ENCODE measurements at regions not wholly inside any gene's neighbourhood (a gene's known extent, or its start where the extent isn't known, plus 50 kb on each side); places are given as distances from the start of the nearest gene placed in this dataset.

DNA sequence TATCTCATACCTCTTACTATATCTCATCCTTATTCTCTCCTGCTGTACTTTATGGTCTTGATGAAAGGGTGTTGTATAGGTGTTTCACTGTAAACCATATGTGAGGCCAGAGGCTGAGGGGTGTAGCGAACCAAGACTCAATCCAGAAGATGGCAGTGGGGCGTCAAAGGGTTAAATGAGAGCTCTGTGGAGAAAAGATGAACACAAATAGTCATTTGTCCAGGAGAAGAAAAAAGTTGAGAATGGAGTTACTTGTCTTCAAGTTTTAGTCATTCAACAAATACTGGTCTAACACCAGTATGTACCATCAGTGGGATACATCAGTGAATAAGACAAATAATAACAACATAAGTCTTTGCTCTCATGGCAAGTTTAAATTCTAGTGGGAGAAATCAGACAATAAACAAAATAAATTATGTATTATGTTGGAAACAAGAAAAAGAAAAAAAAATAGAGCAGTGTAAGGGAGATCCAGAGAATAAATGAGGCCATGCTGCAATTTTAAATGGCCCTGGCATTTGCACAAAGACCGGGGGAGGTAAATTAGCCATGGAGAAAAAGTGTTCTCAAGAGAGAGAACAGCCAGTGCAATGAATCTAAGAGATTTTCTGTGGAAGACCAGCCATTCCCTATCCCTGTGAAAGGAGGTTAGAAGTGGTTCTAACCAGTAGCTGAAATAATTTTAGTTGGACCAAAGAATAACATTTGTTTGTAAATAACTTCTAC, 77.0 kb upstream of the UMPS start:
- Histone ChIP-seq H3K79me2 (ENCODE audit: control insufficient read depth in 1 of 2, insufficient read depth in 2 of 2, low read length in 2 of 2) (no peaks in the 10 kb centered on the region), H2BK15ac (ENCODE audit: low read length) (no peak overlapping the region), H2AK5ac (ENCODE audit: low read depth, low read length) (no peak overlapping the region), H3K4me2 (ENCODE audit: insufficient read depth in 1 of 2, low read depth in 2 of 2, low read length in 2 of 2) (no peak overlapping the region), H3K4ac (replicated peaks; ENCODE audit: insufficient read length, low read depth, low read length) (no peak overlapping the region), H3K56ac (replicated peaks; ENCODE audit: insufficient read length, low read depth, low read length) (no peak overlapping the region), H2BK5ac (ENCODE audit: low read depth, low read length) (no peak overlapping the region), H3K36me3 (ENCODE audit: control insufficient read depth in 2 of 4, insufficient read depth in 4 of 4, low read length in 3 of 4) (no peaks in the 10 kb centered on the region), H2BK12ac (ENCODE audit: low read depth, low read length) (no peak overlapping the region), H3K14ac (ENCODE audit: insufficient read length) (no peak overlapping the region), H3K27ac (ENCODE audit: low read depth, low read length) (no peak overlapping the region), H2BK120ac (replicated peaks; ENCODE audit: low read depth, low read length) (no peak overlapping the region), H3K4me1 (replicated peaks in 1 of 4; ENCODE audit: control insufficient read depth in 3 of 4, insufficient read depth in 4 of 4, low read length in 3 of 4) (peaks cover 0 to 3% (median 0%) of the 10 kb centered on the region in 4 experiments; a peak in 1 of 7 replicates), H4K20me1 (replicated peaks in 1 of 2; ENCODE audit: control insufficient read depth in 1 of 2, insufficient read depth in 2 of 2, low read length in 2 of 2) (no peaks in the 10 kb centered on the region), H2AFZ (ENCODE audit: low read length) (no peak overlapping the region), H4K91ac (replicated peaks; ENCODE audit: insufficient read length, low read length) (no peak overlapping the region), H3K4me3 (ENCODE audit: extremely low read depth in 1 of 4, insufficient read depth in 2 of 4, low read depth in 3 of 4, low read length in 4 of 4) (no peak overlapping the region), H3K27me3 (replicated peaks in 1 of 4; ENCODE audit: control insufficient read depth in 3 of 4, extremely low read depth in 1 of 4, insufficient read depth in 3 of 4, low read length in 3 of 4) (no peaks in the 10 kb centered on the region), H4K5ac (ENCODE audit: insufficient read length, low read depth, low read length) (no peak overlapping the region), H3K79me1 (ENCODE audit: low read depth, low read length) (no peaks in the 10 kb centered on the region), H3K9ac (replicated peaks in 1 of 4; ENCODE audit: extremely low read depth in 1 of 4, low read depth in 3 of 4, low read length in 3 of 4) (no peak overlapping the region), H3K18ac (ENCODE audit: extremely low read depth, low read length) (no peak overlapping the region), H3K9me3 (ENCODE audit: insufficient read depth in 2 of 2, low read depth in 1 of 2, low read length in 1 of 2) (no peaks in the 10 kb centered on the region), H3K23me2 (ENCODE audit: low read depth, low read length) (no peaks in the 10 kb centered on the region), H2BK20ac (ENCODE audit: low read length) (no peak overlapping the region), H3K23ac (ENCODE audit: insufficient read length) (no peak overlapping the region), H4K8ac (ENCODE audit: extremely low read depth, insufficient read depth, low read length) (no peak overlapping the region)
- no peak for FAIRE-seq
- 91% methylated on average over 3 of the region's 3 CpGs; no CpG with 5 or more reads in 1 of the 2 experiments for WGBS, 2 experiments (ENCODE audit: extremely low coverage in 1 of 2, insufficient coverage in 1 of 2, insufficient read length in 1 of 2, insufficient replicate concordance in 2 of 2, low coverage in 1 of 2, low lambda C conversion rate in 2 of 2, missing lambda C conversion rate in 1 of 2)
- ChIA-PET CTCF (ENCODE audit: partially characterized antibody) (interaction anchor here (0.9 to 3.2 kb wide), 4 partner anchors 8 to 94 kb away, joined by 3 to 10 read pairs (median 4); no protein-coding TSS in a partner anchor), POLR2A (ENCODE audit: partially characterized antibody) (no interaction called here)
- DNase-seq (ENCODE audit: low read depth in 1 of 2, low spot score in 2 of 2) = no peak
- no peak for TF ChIP-seq NANOG (IDR thresholded peaks at IDR 0.05; ENCODE audit: insufficient read depth, low read depth, low read length, poor library complexity, severe bottlenecking)
- TF ChIP-seq JUN (IDR thresholded peaks at IDR 0.05; ENCODE audit: low read depth, low read length) = no peak
